SK-N-MC (cell line): ENCODE measurements at regions not wholly inside any gene's neighbourhood (a gene's known extent, or its start where the extent isn't known, plus 50 kb on each side); places are given as distances from the start of the nearest gene placed in this dataset.

Experiments
- EZH2 ChIP-seq: fragments of 200-600 bp; sonication (generic); IDR thresholded peaks from one replicate; pipeline ENCODE4 v1.6.1; 2017; ENCODE audit warnings: antibody characterized with exemption
- POLR2AphosphoS5 ChIP-seq: IDR thresholded peaks from 2 replicates; pipeline ENCODE4 v1.6.1; 2012; ENCODE audit warnings: mild to moderate bottlenecking, low read depth, low read length, borderline replicate concordance

- no peak for TF ChIP-seq EZH2
- no peak for TF ChIP-seq POLR2AphosphoS5
These were observed 854.4 kb downstream of the LTN1 start for GRCh38 chr21:28138272-28138671.
